Neural progenitor cell (in vitro differentiated cells): ENCODE measurements at regions not wholly inside any gene's neighbourhood (a gene's known extent, or its start where the extent isn't known, plus 50 kb on each side); places are given as distances from the start of the nearest gene placed in this dataset.
"Not testable (repeated sequence)": the region's sequence is repeated elsewhere in the genome, so short reads cannot be mapped to it uniquely, and the experiment has no call there.

Experiments used
- DNase-seq: peaks from one replicate; pipeline ENCODE4 v3.0.0-alpha.2; 2016; ENCODE audit warnings: low spot score
- H2AFZ ChIP-seq: fragments of 200-600 bp; sonication (generic); replicated peaks from 2 replicates; pipeline ENCODE4 v1.6.1; 2016; ENCODE audit warnings: antibody characterized with exemption
- H3F3A ChIP-seq: fragments of 200-600 bp; sonication (generic); 2 replicates; pipeline ENCODE4 v1.6.1; 2016; ENCODE audit warnings: antibody characterized with exemption, low read depth
- H3K27ac ChIP-seq: fragments of 200-600 bp; sonication (generic); 2 replicates; pipeline ENCODE4 v1.5.1; 2016; ENCODE audit warnings: mild to moderate bottlenecking
- H3K27me3 ChIP-seq: fragments of 200-600 bp; sonication (generic); 2 replicates; pipeline ENCODE4 v1.6.1; 2016; ENCODE audit warnings: mild to moderate bottlenecking, moderate library complexity
- H3K36me3 ChIP-seq: fragments of 200-600 bp; sonication (generic); 2 replicates; pipeline ENCODE4 v1.5.1; 2016
- H3K4me1 ChIP-seq: fragments of 200-600 bp; sonication (generic); 2 replicates; pipeline ENCODE4 v1.6.1; 2016; ENCODE audit warnings: mixed run types
- H3K4me2 ChIP-seq: fragments of 200-600 bp; sonication (generic); 2 replicates; pipeline ENCODE4 v1.6.1; 2016
- H3K4me3 ChIP-seq: fragments of 200-600 bp; sonication (generic); 2 replicates; pipeline ENCODE4 v1.5.1; 2016
- H3K79me2 ChIP-seq: fragments of 200-600 bp; sonication (generic); 2 replicates; pipeline ENCODE4 v1.6.1; 2016; ENCODE audit warnings: low read depth
- H3K9ac ChIP-seq: fragments of 200-600 bp; sonication (generic); 2 replicates; pipeline ENCODE4 v1.6.1; 2016
- H3K9me3 ChIP-seq: fragments of 200-600 bp; sonication (generic); 2 replicates; pipeline ENCODE4 v1.5.1; 2016; ENCODE audit warnings: low read depth
- H4K20me1 ChIP-seq: fragments of 200-600 bp; sonication (generic); 2 replicates; pipeline ENCODE4 v1.6.1; 2016; ENCODE audit warnings: low read depth
- H3K27ac Mint-ChIP-seq: 3 replicates; pipeline ENCODE4 v1.8.0; 2021; ENCODE audit warnings: mixed read lengths
- H3K27me3 Mint-ChIP-seq: 2 replicates; pipeline ENCODE4 v1.8.0; 2022; ENCODE audit warnings: low read depth, mild to moderate bottlenecking, inconsistent platforms, moderate library complexity, mixed read lengths; ENCODE audit not compliant: insufficient read depth
- H3K36me3 Mint-ChIP-seq: 3 replicates; pipeline ENCODE4 v1.8.0; 2021; ENCODE audit warnings: mixed read lengths
- H3K4me1 Mint-ChIP-seq: 3 replicates; pipeline ENCODE4 v1.8.0; 2021; ENCODE audit warnings: mixed read lengths
- H3K4me3 Mint-ChIP-seq: 3 replicates; pipeline ENCODE4 v1.8.0; 2021; ENCODE audit warnings: mild to moderate bottlenecking, moderate library complexity, mixed read lengths
- H3K9me3 Mint-ChIP-seq: 3 replicates; pipeline ENCODE4 v1.8.0; 2020; ENCODE audit warnings: mixed read lengths

DNA sequence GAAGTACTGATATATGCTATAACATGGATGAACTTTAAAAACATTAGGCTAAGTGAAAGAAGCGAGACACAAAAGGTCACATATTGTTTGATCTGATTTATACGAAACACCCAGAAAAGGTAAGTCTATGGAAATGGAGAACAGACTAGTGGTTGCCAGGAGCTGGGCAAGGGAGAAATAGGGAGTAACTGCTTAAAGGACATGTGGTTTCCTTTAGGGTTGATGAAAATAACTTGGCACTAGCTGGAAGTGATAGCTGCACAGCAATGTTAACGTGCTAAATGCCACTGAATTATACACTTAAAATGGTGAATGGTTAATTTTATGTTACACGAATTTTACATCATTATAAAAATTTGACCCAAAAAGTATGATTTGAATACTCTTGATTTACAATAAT, 147.7 kb downstream of the SPATA31A1 start:
- H2AFZ ChIP-seq, H3K27me3 Mint-ChIP-seq, H3K36me3 Mint-ChIP-seq, H3K4me3 Mint-ChIP-seq, H3K27me3 ChIP-seq, H3K36me3 ChIP-seq, H3K4me2 ChIP-seq, H3F3A ChIP-seq, H4K20me1 ChIP-seq, H3K27ac Mint-ChIP-seq, DNase-seq, H3K9me3 Mint-ChIP-seq, H3K27ac ChIP-seq, H3K4me1 Mint-ChIP-seq, H3K9me3 ChIP-seq, H3K79me2 ChIP-seq, H3K4me3 ChIP-seq, H3K4me1 ChIP-seq, H3K9ac ChIP-seq: not testable (repeated sequence)

DNA sequence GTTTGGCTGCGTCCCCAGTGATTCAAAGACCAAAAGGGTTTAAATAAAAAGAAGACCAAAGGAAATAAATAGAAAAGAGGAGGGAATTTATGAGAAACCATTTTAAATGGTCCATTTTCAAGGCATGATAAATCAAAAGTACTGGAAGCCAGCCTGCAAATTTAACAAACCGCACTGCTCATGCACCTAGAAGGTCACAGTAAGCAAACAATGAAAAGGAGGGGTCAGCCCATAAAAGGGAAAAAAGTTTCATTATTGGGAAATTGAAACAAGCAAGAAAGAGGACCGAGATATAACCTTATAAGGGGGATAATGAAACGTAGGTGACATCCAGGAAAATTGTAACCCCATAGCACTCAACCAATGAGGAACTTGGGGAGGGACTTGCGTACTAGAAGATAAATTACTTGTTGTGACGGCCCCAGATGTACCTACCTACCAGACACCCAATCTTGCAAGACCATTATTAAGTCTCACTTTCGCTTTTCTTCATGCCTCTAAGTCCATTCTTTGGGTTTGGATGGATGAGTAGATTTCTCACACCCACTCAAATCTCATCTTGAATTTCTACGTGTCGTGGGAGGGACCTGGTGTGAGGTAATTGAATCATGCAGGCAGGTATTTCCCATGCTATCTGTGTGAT, 172.0 kb downstream of the SPATA31A1 start:
- not testable (repeated sequence) for H3K27ac ChIP-seq, H3K4me3 ChIP-seq, H3K27ac Mint-ChIP-seq

DNA sequence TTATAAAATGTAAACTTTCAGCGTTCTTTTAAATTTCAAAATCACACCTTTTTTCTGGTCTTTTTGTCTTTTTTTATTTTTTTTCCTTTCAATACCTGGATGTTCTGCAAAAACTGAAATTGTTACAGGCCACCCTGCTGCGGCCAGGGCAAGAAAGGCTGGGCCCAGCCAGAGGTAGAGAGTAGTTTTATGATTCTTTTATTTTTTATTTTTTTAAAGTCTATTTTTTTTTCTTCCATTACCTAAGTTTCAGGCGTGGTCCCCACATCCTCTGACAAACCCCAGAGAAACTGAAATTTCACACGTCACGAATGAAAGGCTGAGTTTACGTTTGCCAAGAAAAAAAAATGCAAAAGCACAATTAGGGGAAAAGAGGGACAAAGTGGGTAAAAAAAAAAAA, 177.1 kb downstream of the SPATA31A1 start:
- H3K4me1 Mint-ChIP-seq, H2AFZ ChIP-seq, H3K4me2 ChIP-seq, H3K79me2 ChIP-seq, H3K4me3 ChIP-seq, H3F3A ChIP-seq, H3K36me3 Mint-ChIP-seq, H3K36me3 ChIP-seq, H3K27me3 Mint-ChIP-seq, H3K9me3 ChIP-seq, H3K9ac ChIP-seq, H3K27ac ChIP-seq, H3K4me3 Mint-ChIP-seq, H3K4me1 ChIP-seq, H3K9me3 Mint-ChIP-seq, H3K27ac Mint-ChIP-seq, H4K20me1 ChIP-seq, H3K27me3 ChIP-seq, DNase-seq: not testable (repeated sequence)

More for the DNA sequence above, 172.0 kb downstream of the SPATA31A1 start:
- H3K4me2 ChIP-seq, H3K36me3 Mint-ChIP-seq, H3K4me1 ChIP-seq, DNase-seq, H3K36me3 ChIP-seq, H2AFZ ChIP-seq, H3K4me1 Mint-ChIP-seq, H3K9me3 Mint-ChIP-seq, H3K9me3 ChIP-seq, H3F3A ChIP-seq, H3K4me3 Mint-ChIP-seq, H3K27me3 ChIP-seq, H3K79me2 ChIP-seq, H4K20me1 ChIP-seq, H3K27me3 Mint-ChIP-seq, H3K9ac ChIP-seq: not testable (repeated sequence)

GRCh38 chr9:39533001-39533762, 177.7 kb downstream of the SPATA31A1 start:
- H3K27me3 ChIP-seq, H3K4me3 Mint-ChIP-seq, H3K9ac ChIP-seq, H2AFZ ChIP-seq, H3K9me3 ChIP-seq, H3K27me3 Mint-ChIP-seq, DNase-seq, H3K36me3 ChIP-seq, H3K27ac Mint-ChIP-seq, H3K4me1 Mint-ChIP-seq, H3K4me1 ChIP-seq, H3K79me2 ChIP-seq, H3K9me3 Mint-ChIP-seq, H3F3A ChIP-seq, H3K36me3 Mint-ChIP-seq, H3K4me3 ChIP-seq, H3K27ac ChIP-seq, H4K20me1 ChIP-seq, H3K4me2 ChIP-seq: not testable (repeated sequence)

DNA sequence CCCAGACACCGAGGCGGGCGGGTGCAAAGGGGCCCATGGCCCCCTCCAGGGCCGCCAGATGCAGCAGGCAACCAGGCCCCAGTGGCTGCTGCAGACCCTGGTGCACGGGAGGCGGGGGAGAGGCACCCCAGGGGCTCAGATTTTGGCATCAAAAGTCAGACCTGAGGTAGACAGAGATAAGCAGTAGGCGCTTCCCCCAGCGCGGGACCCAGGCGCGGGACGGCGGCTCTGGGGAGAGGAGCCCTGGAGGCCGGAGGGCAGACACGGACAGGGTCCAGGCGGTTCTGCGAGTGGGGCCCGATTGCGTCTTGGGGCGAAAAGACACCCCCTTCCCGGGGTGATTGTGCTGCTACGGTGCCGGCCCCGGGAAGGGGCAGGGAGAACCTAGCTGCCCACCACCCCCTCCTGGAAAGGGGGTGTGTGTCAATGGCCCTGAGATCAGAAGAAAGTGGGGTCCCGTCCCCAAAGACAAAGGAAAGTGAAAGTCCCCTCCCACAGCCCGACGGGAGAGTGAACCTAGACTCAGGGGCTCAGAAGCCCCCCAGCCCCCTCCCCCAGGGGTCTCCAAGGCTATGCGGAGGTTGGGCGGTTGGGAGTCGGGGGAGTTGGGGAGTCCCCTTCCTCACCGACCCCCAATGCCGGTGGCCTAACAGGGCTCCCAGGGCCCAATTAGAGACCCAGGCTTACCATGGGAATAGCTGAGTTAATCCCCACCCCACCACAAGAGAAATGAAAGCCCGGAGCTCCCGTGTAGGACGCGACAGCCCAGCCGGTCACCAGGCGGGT, 178.5 kb downstream of the SPATA31A1 start:
- H3K9ac ChIP-seq, H3K36me3 ChIP-seq, H3K27ac ChIP-seq, H3K9me3 ChIP-seq, H3K9me3 Mint-ChIP-seq, H3K4me3 Mint-ChIP-seq, H3K4me2 ChIP-seq, H3K27me3 ChIP-seq, H3K27ac Mint-ChIP-seq, H3K4me3 ChIP-seq, H4K20me1 ChIP-seq, DNase-seq, H3K79me2 ChIP-seq, H3F3A ChIP-seq, H3K4me1 ChIP-seq, H3K4me1 Mint-ChIP-seq, H3K27me3 Mint-ChIP-seq, H3K36me3 Mint-ChIP-seq, H2AFZ ChIP-seq: not testable (repeated sequence)

DNA sequence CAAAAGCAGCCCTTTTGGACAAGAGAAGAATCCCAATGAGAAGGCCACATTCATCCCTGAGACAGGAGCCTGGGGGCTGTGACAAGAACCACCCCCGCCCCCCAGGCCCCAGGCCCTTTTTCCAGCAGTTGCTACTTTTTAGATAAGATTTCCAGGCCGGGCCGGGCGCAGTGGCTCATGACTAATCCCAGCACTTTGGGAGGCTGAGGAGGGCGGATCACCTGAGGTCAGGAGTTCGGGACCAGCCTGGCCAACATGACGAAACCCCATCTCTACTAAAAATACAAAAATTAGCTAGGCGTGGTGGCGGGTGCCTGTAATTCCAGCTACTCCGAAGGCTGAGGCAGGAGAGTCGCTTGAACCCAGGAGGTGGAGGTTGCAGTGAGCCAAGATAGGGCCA, 179.4 kb downstream of the SPATA31A1 start:
- H3K27me3 Mint-ChIP-seq, H3K79me2 ChIP-seq, H3K4me2 ChIP-seq, H3K4me3 Mint-ChIP-seq, H4K20me1 ChIP-seq, H3K4me3 ChIP-seq, H3K36me3 ChIP-seq, H3K27ac ChIP-seq, H3K9me3 ChIP-seq, H3K27ac Mint-ChIP-seq, H2AFZ ChIP-seq, H3K4me1 ChIP-seq, H3F3A ChIP-seq, H3K4me1 Mint-ChIP-seq, H3K9ac ChIP-seq, H3K36me3 Mint-ChIP-seq, H3K27me3 ChIP-seq, DNase-seq, H3K9me3 Mint-ChIP-seq: not testable (repeated sequence)

DNA sequence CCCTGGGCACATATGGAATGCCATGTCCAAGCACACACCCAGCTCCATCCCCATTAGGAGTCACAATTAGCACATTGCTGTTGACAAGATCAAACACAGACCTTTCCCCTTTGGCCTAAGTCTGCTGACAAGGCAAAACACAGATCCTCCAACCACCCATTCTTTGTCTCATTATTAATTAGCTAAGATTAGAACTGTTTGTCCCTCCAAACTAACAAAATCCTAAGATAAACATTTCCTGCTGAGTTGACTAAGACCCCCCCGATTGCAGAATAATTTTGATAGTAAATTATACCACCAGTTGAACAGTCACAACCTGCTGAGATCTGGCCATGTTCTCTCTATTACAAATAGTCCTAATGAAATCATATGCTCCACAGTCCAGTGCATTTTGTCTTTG, 186.7 kb downstream of the SPATA31A1 start:
- H3K4me2 ChIP-seq, H2AFZ ChIP-seq, H3K79me2 ChIP-seq, H3K4me3 ChIP-seq, H3F3A ChIP-seq, H3K9me3 ChIP-seq, DNase-seq, H3K36me3 ChIP-seq, H3K4me1 Mint-ChIP-seq, H3K9ac ChIP-seq, H3K36me3 Mint-ChIP-seq, H4K20me1 ChIP-seq, H3K27ac ChIP-seq, H3K9me3 Mint-ChIP-seq, H3K27ac Mint-ChIP-seq, H3K27me3 ChIP-seq, H3K4me1 ChIP-seq, H3K4me3 Mint-ChIP-seq, H3K27me3 Mint-ChIP-seq: not testable (repeated sequence)

DNA sequence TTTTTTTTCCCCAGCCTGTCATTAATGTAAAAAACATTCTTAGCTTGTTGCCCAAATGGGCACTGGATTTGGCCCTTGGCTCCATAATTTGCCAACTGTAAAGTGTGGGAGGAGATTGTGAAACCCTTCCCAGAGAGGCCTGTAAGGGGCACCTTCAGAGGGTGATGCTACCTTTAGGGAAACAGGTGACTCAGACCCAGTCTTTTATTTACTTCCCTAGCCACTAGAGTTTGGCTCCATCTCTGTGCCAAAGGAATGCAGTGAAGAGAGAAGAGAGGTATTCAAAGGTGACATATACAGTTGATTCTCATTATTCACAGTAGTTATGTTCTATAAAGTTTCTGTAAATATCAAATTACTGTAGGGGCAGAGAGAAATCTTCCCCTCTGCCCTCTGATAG, 189.6 kb downstream of the SPATA31A1 start:
- not testable (repeated sequence) for H3K9ac ChIP-seq, H3K36me3 ChIP-seq, H3K4me1 Mint-ChIP-seq, H3F3A ChIP-seq, H3K36me3 Mint-ChIP-seq, H3K27ac ChIP-seq, H2AFZ ChIP-seq, H3K27ac Mint-ChIP-seq, H3K79me2 ChIP-seq, H3K4me2 ChIP-seq, DNase-seq, H3K4me3 Mint-ChIP-seq, H3K4me3 ChIP-seq, H3K27me3 Mint-ChIP-seq, H3K27me3 ChIP-seq, H4K20me1 ChIP-seq, H3K9me3 ChIP-seq, H3K4me1 ChIP-seq
- H3K9me3 Mint-ChIP-seq = peaks cover 10% of the 10 kb centered on the region
